ENCODE measurements at regions not wholly inside any gene's neighbourhood (a gene's known extent, or its start where the extent isn't known, plus 50 kb on each side); places are given as distances from the start of the nearest gene placed in this dataset.
A peak's percentile ranks its signal among the peaks of the same experiment; 100 is the strongest.
"Not testable (repeated sequence)": the region's sequence is repeated elsewhere in the genome, so short reads cannot be mapped to it uniquely, and the experiment has no call there.

GRCh38 chr2:88924533-88924932 is 233.1 kb downstream of the RPIA start:
- ATAC-seq (ENCODE audit: low FRiP score), result no peak
- DNase-seq (ENCODE audit: low spot score), result no peak
- TF ChIP-seq CTCF (IDR thresholded peaks at IDR 0.05), result no peak

GRCh38 chr2:88925770-88926462 is 234.4 kb downstream of the RPIA start:
- ATAC-seq (ENCODE audit: low FRiP score), result no peak
- no peak for TF ChIP-seq CTCF (IDR thresholded peaks at IDR 0.05)
- DNase-seq (ENCODE audit: low spot score), result no peak

- DNase-seq (ENCODE audit: low spot score), result no peak
- no peak for TF ChIP-seq CTCF (IDR thresholded peaks at IDR 0.05)
- no peak for ATAC-seq (ENCODE audit: low FRiP score)
Measured at GRCh38 chr2:88927128-88927527, 235.7 kb downstream of the RPIA start.

- DNase-seq (ENCODE audit: low spot score) (no peak), ATAC-seq (ENCODE audit: low FRiP score) (no peak)
- no peak for TF ChIP-seq CTCF (IDR thresholded peaks at IDR 0.05)
Measured at GRCh38 chr2:88930659-88931058, 239.2 kb downstream of the RPIA start.

GRCh38 chr2:88932686-88933085 is 241.2 kb downstream of the RPIA start:
- ATAC-seq (ENCODE audit: low FRiP score) (no peak), DNase-seq (ENCODE audit: low spot score) (no peak)
- TF ChIP-seq CTCF (IDR thresholded peaks at IDR 0.05), result no peak

- DNase-seq (ENCODE audit: low spot score) (no peak), ATAC-seq (ENCODE audit: low FRiP score) (no peak)
- no peak for TF ChIP-seq CTCF (IDR thresholded peaks at IDR 0.05)
Measured at GRCh38 chr2:88933091-88933490, 241.6 kb downstream of the RPIA start.

- no peak for DNase-seq (ENCODE audit: low spot score)
- ATAC-seq (ENCODE audit: low FRiP score), result peak; percentile 62
- no peak for TF ChIP-seq CTCF (IDR thresholded peaks at IDR 0.05)
Measured at GRCh38 chr2:88933980-88934379, 242.5 kb downstream of the RPIA start.

- not testable (repeated sequence) for DNase-seq (ENCODE audit: low spot score); ATAC-seq (ENCODE audit: low FRiP score)
Measured at GRCh38 chr2:88941178-88941577, 249.7 kb downstream of the RPIA start.

All from omental fat pad (tissue), 3 donors.